Middle frontal gyrus (tissue), 1 donor: ENCODE measurements at regions not wholly inside any gene's neighbourhood (a gene's known extent, or its start where the extent isn't known, plus 50 kb on each side); places are given as distances from the start of the nearest gene placed in this dataset.
"Not testable (repeated sequence)": the region's sequence is repeated elsewhere in the genome, so short reads cannot be mapped to it uniquely, and the experiment has no call there.

ENCODE experiments used
- DNase-seq: peaks from one replicate; pipeline ENCODE4 v3.0.0-alpha.2; 2015; ENCODE audit warnings: low spot score; ENCODE audit errors: extremely low spot score

- no peak for DNase-seq
Observed at GRCh38 chr1:232417636-232418248, 212.2 kb downstream of the SIPA1L2 start.

GRCh38 chr1:232416026-232416568 lies 213.8 kb downstream of the SIPA1L2 start:
- DNase-seq = no peak

- not testable (repeated sequence) for DNase-seq
Observed at GRCh38 chr1:232415481-232415880, 214.5 kb downstream of the SIPA1L2 start.

GRCh38 chr1:232414100-232414499 lies 215.8 kb downstream of the SIPA1L2 start:
- DNase-seq = no peak

- DNase-seq = no peak
Observed at GRCh38 chr1:232413674-232414073, 216.3 kb downstream of the SIPA1L2 start.

GRCh38 chr1:232409584-232409983 lies 220.3 kb downstream of the SIPA1L2 start:
- no peak for DNase-seq

GRCh38 chr1:232407120-232407519 lies 222.8 kb downstream of the SIPA1L2 start:
- DNase-seq = no peak

- no peak for DNase-seq
Observed at GRCh38 chr1:232405781-232406180, 224.2 kb downstream of the SIPA1L2 start.

- no peak for DNase-seq
Observed at GRCh38 chr1:232404981-232405731, 224.8 kb downstream of the SIPA1L2 start.

GRCh38 chr1:232404227-232404626 lies 225.7 kb downstream of the SIPA1L2 start:
- no peak for DNase-seq

GRCh38 chr1:232403017-232403714 lies 226.8 kb downstream of the SIPA1L2 start:
- no peak for DNase-seq

- no peak for DNase-seq
Observed at GRCh38 chr1:232398823-232399222, 231.1 kb downstream of the SIPA1L2 start.

- no peak for DNase-seq
Observed at GRCh38 chr1:232393444-232394146, 236.3 kb downstream of the SIPA1L2 start.

GRCh38 chr1:232393010-232393409 lies 236.9 kb downstream of the SIPA1L2 start:
- no peak for DNase-seq

- DNase-seq = no peak
Observed at GRCh38 chr1:232390590-232390989, 239.3 kb downstream of the SIPA1L2 start.

- no peak for DNase-seq
Observed at GRCh38 chr1:232389744-232390143, 240.2 kb downstream of the SIPA1L2 start.

- DNase-seq = no peak
Observed at GRCh38 chr1:232388363-232388762, 241.6 kb downstream of the SIPA1L2 start.

- DNase-seq = no peak
Observed at GRCh38 chr1:232386721-232387510, 243.0 kb downstream of the SIPA1L2 start.

- no peak for DNase-seq
Observed at GRCh38 chr1:232386294-232386693, 243.6 kb downstream of the SIPA1L2 start.

GRCh38 chr1:232385221-232385620 lies 244.7 kb downstream of the SIPA1L2 start:
- peak; percentile 13 for DNase-seq
